Omental fat pad (tissue), 3 donors: ENCODE measurements at regions not wholly inside any gene's neighbourhood (a gene's known extent, or its start where the extent isn't known, plus 50 kb on each side); places are given as distances from the start of the nearest gene placed in this dataset.
"Not testable (repeated sequence)": the region's sequence is repeated elsewhere in the genome, so short reads cannot be mapped to it uniquely, and the experiment has no call there.

ENCODE experiments used
- ATAC-seq: fragments of 150-250 bp; one replicate; pipeline ENCODE4 v1.9.1; 2016; ENCODE audit warnings: mild to moderate bottlenecking, moderate library complexity; ENCODE audit not compliant: low FRiP score
- DNase-seq: peaks from one replicate; pipeline ENCODE4 v3.0.0-alpha.2; 2019; ENCODE audit warnings: low spot score
- CTCF ChIP-seq, 3 donors: fragments of 450-650 bp; IDR thresholded peaks; one replicate each; pipeline ENCODE4 v1.5.1; 2016 to 2017; ENCODE audit warnings: antibody characterized with exemption in 3 of 3, mild to moderate bottlenecking in 3 of 3, moderate library complexity in 2 of 3

- ATAC-seq (no peak), DNase-seq (no peak)
- TF ChIP-seq CTCF (IDR thresholded peaks at IDR 0.05) = no peak
These were observed 137.4 kb downstream of the OR4C45 start for GRCh38 chr11:50170115-50170514.

GRCh38 chr11:50174189-50174588, 141.5 kb downstream of the OR4C45 start:
- DNase-seq (no peak), ATAC-seq (peak; percentile 68)
- TF ChIP-seq CTCF (IDR thresholded peaks at IDR 0.05) = no peak

DNA sequence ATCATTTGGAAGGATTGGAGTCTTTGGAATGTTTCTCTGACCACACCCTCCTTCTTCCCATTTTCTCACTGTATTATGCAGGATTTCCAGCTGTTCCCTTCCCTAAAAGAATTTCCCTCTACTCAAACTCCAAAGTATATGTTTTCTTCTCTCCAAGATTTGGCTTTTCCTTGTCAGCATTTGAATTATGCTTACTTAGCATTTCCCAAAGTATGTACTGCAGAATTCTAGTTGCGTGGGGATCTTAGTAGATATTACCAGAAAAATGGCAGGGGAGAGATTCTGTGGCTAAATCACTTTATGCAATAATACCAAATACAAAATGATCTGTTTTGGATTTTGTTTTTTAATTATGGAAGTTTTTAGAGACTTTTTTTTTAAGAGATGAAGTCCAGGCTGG, 142.3 kb downstream of the OR4C45 start:
- ATAC-seq (no peak), DNase-seq (no peak)
- TF ChIP-seq CTCF (IDR thresholded peaks at IDR 0.05) = no peak

GRCh38 chr11:50178737-50179136, 146.1 kb downstream of the OR4C45 start:
- ATAC-seq (no peak), DNase-seq (no peak)
- no peak for TF ChIP-seq CTCF (IDR thresholded peaks at IDR 0.05)

- no peak for TF ChIP-seq CTCF (IDR thresholded peaks at IDR 0.05)
- ATAC-seq (no peak), DNase-seq (no peak)
These were observed 148.7 kb downstream of the OR4C45 start for GRCh38 chr11:50181334-50181733.

GRCh38 chr11:50182486-50182885, 149.8 kb downstream of the OR4C45 start:
- ATAC-seq = no peak

DNA sequence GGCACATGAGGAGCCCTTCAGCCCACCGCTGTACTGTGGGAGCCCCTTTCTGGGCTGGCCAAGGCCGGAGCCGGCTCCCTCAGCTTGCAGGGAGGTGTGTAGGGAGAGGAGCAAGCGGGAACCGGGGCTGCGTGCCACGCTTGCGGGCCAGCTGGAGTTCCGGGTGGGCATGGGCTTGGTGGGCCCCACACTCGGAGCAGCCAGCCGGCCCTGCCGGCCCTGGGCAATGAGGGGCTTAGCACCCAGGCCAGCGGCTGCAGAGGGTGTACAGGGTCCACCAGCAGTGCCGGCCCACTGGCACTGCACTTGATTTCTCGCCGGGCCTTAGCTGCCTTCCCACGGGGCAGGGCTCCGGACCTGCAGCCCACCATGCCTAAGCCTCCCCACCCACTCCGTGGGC, 150.5 kb downstream of the OR4C45 start:
- not testable (repeated sequence) for ATAC-seq, DNase-seq

More at GRCh38 chr11:50182486-50182885, 149.8 kb downstream of the OR4C45 start:
- no peak for TF ChIP-seq CTCF (IDR thresholded peaks at IDR 0.05)
- DNase-seq = no peak

GRCh38 chr11:50186146-50186545, 153.5 kb downstream of the OR4C45 start:
- no peak for DNase-seq
- no peak for TF ChIP-seq CTCF (IDR thresholded peaks at IDR 0.05)
- no peak for ATAC-seq
